HG03159 (cell line): ENCODE measurements at regions not wholly inside any gene's neighbourhood (a gene's known extent, or its start where the extent isn't known, plus 50 kb on each side); places are given as distances from the start of the nearest gene placed in this dataset.

Experiments used
- ATAC-seq: cut with Tn5 transposase; IDR thresholded peaks from one replicate; pipeline ENCODE4 v1.9.1; 2021; ENCODE audit warnings: mild to moderate bottlenecking, moderate library complexity; ENCODE audit not compliant: unreplicated experiment

GRCh38 chr14:85291731-85292130 is 238.2 kb upstream of the FLRT2 start:
- no peak for ATAC-seq

GRCh38 chr14:85293612-85294234 is 236.2 kb upstream of the FLRT2 start:
- ATAC-seq, result no peak

GRCh38 chr14:85295318-85295717 is 234.6 kb upstream of the FLRT2 start:
- ATAC-seq, result no peak

DNA sequence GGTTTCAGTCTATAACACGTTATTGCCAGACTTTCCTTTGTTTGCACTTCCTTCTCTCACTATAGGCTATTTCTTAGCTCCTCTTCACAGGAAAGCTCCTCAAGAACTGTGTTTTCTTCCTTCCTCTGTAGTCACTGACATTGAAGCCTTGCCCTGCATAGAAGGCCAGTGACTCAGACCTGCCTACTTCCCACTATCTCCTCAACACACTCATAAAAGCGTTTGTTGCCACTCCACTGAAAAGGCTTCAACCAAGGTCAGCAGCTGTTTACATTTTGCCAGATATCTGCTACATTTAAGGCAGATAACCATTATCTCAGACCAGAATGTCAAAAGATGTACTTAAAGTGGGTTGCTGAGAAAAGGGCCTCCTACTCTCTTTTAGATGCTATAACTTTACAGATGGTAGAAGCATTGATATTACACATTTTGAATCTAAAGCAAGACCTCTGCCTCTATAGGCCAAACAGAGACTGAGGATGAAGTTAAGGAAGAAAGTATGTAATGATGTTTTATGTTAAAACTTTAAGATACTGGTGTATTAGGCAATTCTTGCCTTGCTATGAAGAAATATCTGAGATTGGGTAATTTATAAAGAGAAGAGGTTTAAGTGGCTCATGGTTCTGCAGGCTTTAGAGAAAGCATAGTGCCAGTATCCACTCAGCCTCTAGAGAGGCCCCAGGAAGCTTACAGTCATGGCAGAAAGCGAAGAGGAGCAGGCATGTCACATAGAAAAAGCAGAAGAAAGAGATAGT is 233.3 kb upstream of the FLRT2 start:
- no peak for ATAC-seq

- no peak for ATAC-seq
These were observed 229.8 kb upstream of the FLRT2 start for GRCh38 chr14:85300107-85300506.

DNA sequence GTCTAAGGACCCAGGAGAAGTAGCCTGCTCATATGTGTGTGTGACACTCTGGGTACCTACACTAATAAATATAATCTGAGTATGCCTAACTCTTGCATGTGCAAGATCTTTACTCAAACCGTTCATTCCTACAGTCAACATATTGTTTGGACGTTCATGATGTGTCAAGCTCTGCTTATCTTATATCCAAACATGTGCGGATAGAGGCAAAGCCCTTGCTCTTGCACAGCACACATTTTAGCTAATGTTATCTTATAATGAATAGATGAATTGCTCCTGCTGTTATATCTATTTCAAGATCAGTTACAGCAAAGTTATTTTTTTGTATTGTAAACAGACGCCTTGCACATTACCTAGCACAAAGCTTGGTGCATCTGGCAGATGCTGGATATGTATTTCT is 228.4 kb upstream of the FLRT2 start:
- no peak for ATAC-seq

DNA sequence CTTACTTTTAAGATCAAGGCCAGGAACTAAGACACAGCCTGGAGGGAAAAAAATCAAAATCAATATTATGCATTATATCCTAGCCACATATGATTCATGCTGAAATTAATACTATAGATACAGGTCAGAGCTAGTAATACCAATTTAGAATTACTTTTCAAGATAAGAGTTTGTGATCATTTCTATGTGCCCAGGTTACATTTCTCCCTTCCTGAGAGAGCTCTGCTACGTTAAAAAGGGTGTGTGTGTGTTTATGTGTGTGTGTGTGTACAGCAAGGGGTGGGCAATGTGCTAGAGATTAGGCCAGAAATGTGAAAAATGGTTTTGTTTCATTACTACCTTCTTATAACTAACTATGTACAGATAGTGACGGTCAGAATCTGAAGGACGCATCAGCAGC is 223.9 kb upstream of the FLRT2 start:
- no peak for ATAC-seq

DNA sequence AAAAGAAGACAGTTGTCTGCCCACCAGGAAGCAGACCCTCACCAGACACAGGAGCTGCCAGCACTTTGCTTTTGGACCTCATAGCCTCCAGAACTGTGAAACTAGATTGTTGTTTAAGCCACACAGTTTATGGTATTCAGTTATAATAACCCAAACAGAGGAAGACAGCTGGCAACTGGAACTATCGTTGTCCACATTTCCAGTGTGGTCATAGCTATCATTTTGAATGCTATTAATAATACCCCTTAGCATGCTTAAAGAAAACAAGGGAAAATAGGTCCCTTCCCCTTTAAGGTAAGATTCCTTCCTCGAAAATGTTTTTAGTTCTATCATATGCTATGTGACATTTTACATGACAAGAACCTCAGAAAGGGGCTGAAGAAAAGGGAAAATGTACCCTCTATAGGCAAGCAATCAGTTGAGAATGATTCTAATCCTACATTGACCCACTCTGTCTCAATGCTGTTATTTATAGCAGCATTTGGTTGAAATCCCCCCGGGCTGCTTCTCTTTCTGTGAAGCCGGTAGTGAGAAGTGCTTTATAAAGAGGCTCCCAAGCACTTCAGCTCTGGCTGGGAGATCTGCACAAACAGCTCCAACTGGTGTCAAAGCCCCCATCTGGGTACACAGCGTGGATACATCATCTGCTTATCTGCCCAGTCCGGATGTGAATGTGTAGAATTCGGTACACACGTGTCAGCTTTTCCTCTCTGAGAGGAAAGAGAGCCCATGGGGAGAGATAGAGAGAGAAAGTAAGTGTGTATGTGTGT is 221.2 kb upstream of the FLRT2 start:
- no peak for ATAC-seq

DNA sequence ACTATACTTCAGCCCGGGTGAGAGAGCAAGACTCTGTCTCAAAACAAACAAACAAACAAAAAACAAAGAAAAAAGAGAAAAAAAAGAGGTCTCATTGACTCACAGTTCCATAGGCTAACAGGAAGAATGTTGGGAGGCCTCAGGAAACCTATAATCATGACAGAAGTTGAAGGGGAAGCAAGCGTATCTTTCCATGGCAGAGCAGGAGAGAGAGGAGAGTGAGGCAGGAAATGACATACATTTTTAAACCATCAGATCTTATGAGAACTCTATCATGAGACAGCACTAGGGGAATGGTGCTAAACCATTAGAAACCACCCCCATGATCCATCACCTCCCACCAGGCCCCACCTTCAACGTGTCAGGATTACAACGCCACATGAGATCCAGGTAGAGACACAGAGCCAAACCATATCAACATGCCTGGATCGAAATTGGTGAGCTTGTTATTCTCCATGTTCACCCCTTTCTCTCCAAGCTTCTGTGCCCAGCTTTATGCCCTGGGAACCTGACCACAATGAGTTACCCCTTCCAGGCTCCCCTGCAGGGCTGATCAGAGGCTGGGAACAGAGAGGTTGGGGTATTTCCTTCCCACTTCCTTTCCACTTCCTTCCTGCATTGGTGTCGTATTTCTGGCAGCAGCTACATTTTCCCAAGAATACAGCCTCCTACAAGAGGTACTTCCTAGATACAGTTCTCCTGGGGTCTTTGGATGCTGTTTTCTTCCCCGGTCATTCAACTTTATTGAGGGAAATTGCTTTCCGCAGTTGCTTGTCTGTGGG is 219.3 kb upstream of the FLRT2 start:
- no peak for ATAC-seq

DNA sequence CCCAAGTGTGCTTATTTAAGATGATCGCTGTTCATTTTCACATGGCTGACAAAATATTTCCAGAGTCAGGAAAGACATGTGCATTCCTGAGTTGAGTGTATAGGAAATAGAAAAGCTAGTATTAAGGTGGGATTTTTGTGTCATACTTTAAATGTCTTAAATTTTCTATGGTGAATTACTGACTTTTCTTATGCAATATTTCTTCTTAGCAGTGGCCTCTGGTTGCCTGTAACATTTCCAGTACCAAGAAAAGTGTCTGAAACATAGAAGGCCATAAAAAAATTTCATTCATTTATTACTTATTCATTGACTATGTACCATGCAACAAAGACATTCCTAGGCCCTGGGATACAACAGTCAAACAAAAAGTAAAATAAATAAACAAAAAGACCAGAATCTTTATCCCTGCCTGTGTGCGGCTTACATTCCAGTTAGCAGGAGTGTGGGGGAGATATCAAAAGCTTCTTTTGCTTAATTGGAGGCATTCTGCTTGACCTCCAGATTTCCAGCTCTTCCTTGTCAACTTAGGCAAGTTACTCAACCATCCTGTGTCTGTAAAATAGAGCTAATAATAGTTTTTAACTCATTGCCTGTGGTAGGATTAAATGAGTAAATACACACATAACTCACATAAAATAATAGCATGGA is 216.3 kb upstream of the FLRT2 start:
- ATAC-seq, result no peak

- ATAC-seq, result no peak
These were observed 214.7 kb upstream of the FLRT2 start for GRCh38 chr14:85315290-85315689.

- no peak for ATAC-seq
These were observed 214.1 kb upstream of the FLRT2 start for GRCh38 chr14:85315733-85316290.

DNA sequence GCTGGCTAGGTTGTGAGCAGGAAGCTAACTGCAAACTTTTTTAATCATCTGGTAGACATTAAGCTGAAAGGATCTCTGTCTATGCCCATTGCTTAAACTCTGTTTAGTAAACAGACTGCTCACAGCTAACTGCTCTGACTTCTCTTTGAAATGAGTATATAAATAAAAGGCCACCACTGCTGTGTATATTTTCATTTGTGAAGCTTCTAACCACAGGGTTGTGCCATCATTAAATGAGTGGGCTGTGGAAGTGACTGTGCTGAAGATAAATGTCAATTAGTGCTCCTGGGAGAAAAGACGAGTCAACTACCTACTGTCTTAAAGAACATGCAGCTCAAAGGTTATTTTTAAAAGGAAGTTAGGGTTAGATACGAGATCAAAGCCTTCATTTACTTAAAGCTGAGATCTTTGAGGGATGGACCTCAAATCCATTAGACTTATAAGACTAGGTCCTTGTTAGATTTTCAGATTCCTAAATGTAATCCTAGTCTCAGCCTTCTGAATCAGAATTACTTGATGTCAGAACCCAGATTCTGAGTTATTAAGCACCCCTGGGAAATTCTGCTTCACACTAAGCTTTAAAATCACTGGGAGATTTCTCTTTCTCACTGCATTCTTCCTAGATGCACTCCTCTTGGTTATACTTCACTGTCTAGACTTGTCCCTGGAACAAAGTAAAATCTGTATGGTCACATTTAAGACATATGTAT is 213.1 kb upstream of the FLRT2 start:
- no peak for ATAC-seq

- ATAC-seq, result no peak
These were observed 212.4 kb upstream of the FLRT2 start for GRCh38 chr14:85317491-85318021.

GRCh38 chr14:85319101-85319500 is 210.8 kb upstream of the FLRT2 start:
- ATAC-seq, result no peak

GRCh38 chr14:85319998-85320630 is 209.8 kb upstream of the FLRT2 start:
- no peak for ATAC-seq

GRCh38 chr14:85325134-85326017 is 204.6 kb upstream of the FLRT2 start:
- no peak for ATAC-seq

- no peak for ATAC-seq
These were observed 197.5 kb upstream of the FLRT2 start for GRCh38 chr14:85332401-85332800.
